ENCODE measurements at regions not wholly inside any gene's neighbourhood (a gene's known extent, or its start where the extent isn't known, plus 50 kb on each side); places are given as distances from the start of the nearest gene placed in this dataset.
A peak's percentile ranks its signal among the peaks of the same experiment; 100 is the strongest.

DNA sequence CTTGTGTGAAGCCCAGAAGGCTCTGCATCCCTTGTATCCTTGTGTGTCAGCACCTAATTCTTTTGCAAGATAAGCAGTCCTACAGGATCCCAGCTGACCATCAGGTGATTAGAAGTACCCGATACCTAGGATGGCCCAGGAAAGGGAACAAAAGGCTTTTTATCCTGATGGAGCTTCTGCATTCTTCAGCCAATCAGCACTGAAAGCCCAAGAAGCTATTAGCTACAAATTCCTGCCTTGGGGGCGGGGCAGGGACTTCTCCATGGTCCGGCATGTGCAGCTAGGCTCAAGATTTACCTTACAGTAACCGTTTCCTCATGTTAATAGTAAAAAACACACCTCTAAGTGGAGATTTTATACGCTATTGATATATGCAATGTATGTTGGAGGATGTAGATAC, 264.6 kb upstream of the THUMPD2 start:
- no peak overlapping the region for H3K4me3 ChIP-seq (ENCODE audit: low read length)
- DNase-seq (ENCODE audit: low read depth), result no peak
- TF ChIP-seq, protein P1, sequence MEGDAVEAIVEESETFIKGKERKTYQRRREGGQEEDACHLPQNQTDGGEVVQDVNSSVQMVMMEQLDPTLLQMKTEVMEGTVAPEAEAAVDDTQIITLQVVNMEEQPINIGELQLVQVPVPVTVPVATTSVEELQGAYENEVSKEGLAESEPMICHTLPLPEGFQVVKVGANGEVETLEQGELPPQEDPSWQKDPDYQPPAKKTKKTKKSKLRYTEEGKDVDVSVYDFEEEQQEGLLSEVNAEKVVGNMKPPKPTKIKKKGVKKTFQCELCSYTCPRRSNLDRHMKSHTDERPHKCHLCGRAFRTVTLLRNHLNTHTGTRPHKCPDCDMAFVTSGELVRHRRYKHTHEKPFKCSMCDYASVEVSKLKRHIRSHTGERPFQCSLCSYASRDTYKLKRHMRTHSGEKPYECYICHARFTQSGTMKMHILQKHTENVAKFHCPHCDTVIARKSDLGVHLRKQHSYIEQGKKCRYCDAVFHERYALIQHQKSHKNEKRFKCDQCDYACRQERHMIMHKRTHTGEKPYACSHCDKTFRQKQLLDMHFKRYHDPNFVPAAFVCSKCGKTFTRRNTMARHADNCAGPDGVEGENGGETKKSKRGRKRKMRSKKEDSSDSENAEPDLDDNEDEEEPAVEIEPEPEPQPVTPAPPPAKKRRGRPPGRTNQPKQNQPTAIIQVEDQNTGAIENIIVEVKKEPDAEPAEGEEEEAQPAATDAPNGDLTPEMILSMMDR (IDR thresholded peaks at IDR 0.05; ENCODE audit: insufficient read depth, low read depth, low read length, missing control alignments), result no peak

DNA sequence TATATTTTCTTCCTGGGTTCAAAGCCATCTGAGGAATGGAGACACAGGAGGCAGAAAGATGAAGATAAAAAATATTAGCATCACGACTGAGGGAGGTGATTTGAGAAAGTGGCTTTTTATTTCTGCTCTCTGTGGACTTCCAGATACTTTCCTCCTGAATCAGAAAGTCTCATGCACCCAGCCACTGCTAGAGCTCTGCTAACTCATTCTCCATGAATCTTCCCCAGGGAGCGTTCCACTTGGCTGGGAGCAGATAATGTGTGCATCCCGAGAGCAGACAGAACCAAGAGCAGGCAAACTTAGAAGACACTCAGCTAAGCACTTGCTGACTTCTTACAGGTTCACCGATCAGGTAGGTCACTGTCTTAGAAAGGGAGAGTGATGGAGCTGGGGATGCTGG, 264.1 kb upstream of the THUMPD2 start:
- no peak for DNase-seq (ENCODE audit: low read depth)
- H3K4me3 ChIP-seq (ENCODE audit: low read length), result no peak overlapping the region
- TF ChIP-seq, protein P1 (IDR thresholded peaks at IDR 0.05; ENCODE audit: insufficient read depth, low read depth, low read length, missing control alignments), result no peak

DNA sequence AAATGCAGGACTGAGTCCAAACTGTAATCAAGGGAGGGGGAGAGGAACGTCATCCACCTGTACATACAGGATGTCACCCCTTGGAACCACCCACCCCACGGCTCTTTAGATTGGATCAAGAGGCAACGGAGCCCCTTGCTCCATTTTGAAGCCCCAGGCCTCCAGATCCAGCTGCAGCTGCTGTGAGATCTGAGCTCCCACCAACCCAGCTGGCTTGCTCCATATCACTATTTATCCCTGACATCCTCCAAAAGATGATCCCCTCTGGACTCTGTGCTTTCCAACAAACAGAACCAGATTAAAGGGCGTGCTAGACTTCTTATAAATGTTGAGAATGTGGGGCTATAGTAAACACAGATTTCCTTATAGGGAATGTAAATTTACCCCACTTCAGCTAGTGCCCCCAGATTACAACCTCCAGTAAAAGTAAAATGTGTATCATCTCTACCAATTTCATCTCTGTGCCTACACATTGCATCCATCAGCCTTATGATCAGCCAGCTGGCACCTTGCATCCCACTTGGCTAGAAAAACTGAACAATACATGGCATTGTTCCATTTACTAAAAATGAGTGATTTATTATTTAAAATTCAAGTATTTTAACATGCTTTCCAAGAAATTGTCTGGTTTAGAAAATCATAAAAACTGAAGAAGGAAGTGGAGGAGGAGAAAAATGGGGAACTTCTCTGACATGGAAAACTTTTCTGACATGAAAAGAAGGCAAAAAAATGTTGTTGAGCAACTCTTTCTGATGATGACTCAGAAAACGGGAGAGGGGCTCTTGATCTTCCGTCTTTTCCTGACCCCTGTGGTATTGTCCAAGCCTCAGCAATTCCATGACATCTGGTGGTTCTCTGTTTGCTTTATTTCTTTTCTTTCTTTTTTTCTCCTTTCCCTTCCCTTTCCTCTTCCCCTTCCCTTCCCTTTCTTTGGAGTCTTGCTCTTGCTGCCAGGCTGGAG, 262.6 kb upstream of the THUMPD2 start:
- no peak overlapping the region for H3K4me3 ChIP-seq (ENCODE audit: low read length)
- TF ChIP-seq, protein P1 (IDR thresholded peaks at IDR 0.05; ENCODE audit: insufficient read depth, low read depth, low read length, missing control alignments), result no peak
- DNase-seq (ENCODE audit: low read depth), result no peak

DNA sequence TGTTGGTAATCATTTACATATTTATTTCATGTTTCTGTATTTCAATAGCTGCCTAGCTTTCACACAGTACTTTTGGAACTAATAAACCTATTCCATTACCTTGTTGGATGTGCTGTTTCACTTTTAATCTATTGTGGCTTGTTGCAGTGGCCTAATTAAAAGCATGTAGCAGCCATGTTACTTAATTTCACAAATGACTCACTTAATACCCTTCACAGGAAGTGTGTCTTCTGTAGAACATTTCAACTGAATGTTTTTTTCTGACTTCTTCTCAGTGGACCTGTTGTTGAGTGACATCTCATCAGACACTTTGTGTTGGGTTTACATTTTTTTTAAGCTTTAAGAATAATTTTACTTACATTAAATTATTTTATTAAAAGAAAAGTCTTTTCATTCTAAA, 260.5 kb upstream of the THUMPD2 start:
- no peak overlapping the region for H3K4me3 ChIP-seq (ENCODE audit: low read length)
- TF ChIP-seq, protein P1 (IDR thresholded peaks at IDR 0.05; ENCODE audit: insufficient read depth, low read depth, low read length, missing control alignments), result no peak
- DNase-seq (ENCODE audit: low read depth), result peak; percentile 43

DNA sequence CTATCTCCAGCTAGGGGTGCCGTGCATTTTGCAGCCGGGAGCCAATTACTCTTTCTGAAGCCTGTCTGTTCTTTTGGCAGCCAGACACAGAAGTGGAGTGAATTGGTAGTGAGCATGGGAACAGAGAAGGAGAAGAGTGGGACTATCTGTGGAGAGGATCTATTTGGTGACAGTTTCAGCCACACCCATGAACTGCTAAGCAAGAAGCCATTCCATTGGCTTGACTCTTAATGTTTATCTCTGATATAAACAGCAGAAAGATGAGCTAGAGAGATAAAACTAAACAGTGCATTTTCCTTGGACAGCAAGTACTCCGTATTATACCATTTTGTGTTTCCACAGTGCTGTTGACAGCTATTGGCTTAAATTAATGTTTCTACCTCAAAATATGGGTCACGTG, 259.6 kb upstream of the THUMPD2 start:
- TF ChIP-seq, protein P1 (IDR thresholded peaks at IDR 0.05; ENCODE audit: insufficient read depth, low read depth, low read length, missing control alignments), result no peak

DNA sequence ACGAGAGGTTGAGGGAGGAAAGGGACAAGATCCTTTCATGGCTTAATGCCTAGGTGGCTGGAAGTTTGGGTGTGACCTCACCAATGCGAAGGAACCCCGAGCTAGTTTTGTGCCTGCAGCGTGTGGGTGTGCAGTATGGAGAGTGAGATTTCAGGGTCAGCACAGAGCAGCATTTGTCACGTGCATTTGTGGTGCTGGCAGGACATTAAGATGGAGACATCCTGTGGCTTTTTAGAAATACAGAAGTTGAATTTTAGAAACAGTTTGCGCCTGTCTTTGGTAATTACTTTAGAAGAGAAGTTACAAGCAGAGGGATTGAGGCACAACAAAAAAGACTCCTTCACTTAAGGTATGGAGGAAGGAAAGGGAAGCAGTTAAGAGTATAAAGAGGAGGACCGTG, 258.2 kb upstream of the THUMPD2 start:
- H3K4me3 ChIP-seq (ENCODE audit: low read length), result no peak overlapping the region
- TF ChIP-seq, protein P1 (IDR thresholded peaks at IDR 0.05; ENCODE audit: insufficient read depth, low read depth, low read length, missing control alignments), result no peak
- no peak for DNase-seq (ENCODE audit: low read depth)

More for the DNA sequence above, 259.6 kb upstream of the THUMPD2 start:
- no peak for DNase-seq (ENCODE audit: low read depth)
- no peak overlapping the region for H3K4me3 ChIP-seq (ENCODE audit: low read length)
